ENCODE measurements at regions not wholly inside any gene's neighbourhood (a gene's known extent, or its start where the extent isn't known, plus 50 kb on each side); places are given as distances from the start of the nearest gene placed in this dataset.

GRCh38 chr2:145483854-145484253 lies 963.9 kb upstream of the ZEB2 start:
- Histone ChIP-seq H3K4me3 (ENCODE audit: low read depth, low read length) (no peak overlapping the region), H3K36me3 (ENCODE audit: control insufficient read depth, insufficient read depth, low read length) (no peaks in the 10 kb centered on the region), H3K27me3 (ENCODE audit: control insufficient read depth, insufficient read depth, low read length) (no peaks in the 10 kb centered on the region)
- FAIRE-seq: no peak
- no peak for DNase-seq (ENCODE audit: low read depth)
- TF ChIP-seq CTCF (IDR thresholded peaks at IDR 0.05; ENCODE audit: insufficient read depth, low read length, severe bottlenecking): no peak

- H3K27me3 ChIP-seq (ENCODE audit: control insufficient read depth, insufficient read depth, low read length): no peaks in the 10 kb centered on the region
- H3K36me3 ChIP-seq (ENCODE audit: control insufficient read depth, insufficient read depth, low read length): no peaks in the 10 kb centered on the region
- TF ChIP-seq CTCF (IDR thresholded peaks at IDR 0.05; ENCODE audit: insufficient read depth, low read length, severe bottlenecking): no peak
- no peak for DNase-seq (ENCODE audit: low read depth)
- H3K4me3 ChIP-seq (ENCODE audit: low read depth, low read length): no peak overlapping the region
- FAIRE-seq: no peak
Measured at GRCh38 chr2:145481334-145481922, 961.5 kb upstream of the ZEB2 start.

- H3K27me3 ChIP-seq (ENCODE audit: control insufficient read depth, insufficient read depth, low read length): no peaks in the 10 kb centered on the region
- DNase-seq (ENCODE audit: low read depth): no peak
- no peaks in the 10 kb centered on the region for H3K36me3 ChIP-seq (ENCODE audit: control insufficient read depth, insufficient read depth, low read length)
- no peak for TF ChIP-seq CTCF (IDR thresholded peaks at IDR 0.05; ENCODE audit: insufficient read depth, low read length, severe bottlenecking)
- FAIRE-seq: no peak
- H3K4me3 ChIP-seq (ENCODE audit: low read depth, low read length): no peak overlapping the region
Measured at GRCh38 chr2:145464866-145465265, 944.9 kb upstream of the ZEB2 start.

GRCh38 chr2:145460112-145460511 lies 940.2 kb upstream of the ZEB2 start:
- H3K4me3 ChIP-seq (ENCODE audit: low read depth, low read length): no peak overlapping the region
- H3K27me3 ChIP-seq (ENCODE audit: control insufficient read depth, insufficient read depth, low read length): no peaks in the 10 kb centered on the region
- no peak for DNase-seq (ENCODE audit: low read depth)
- no peaks in the 10 kb centered on the region for H3K36me3 ChIP-seq (ENCODE audit: control insufficient read depth, insufficient read depth, low read length)
- FAIRE-seq: no peak
- no peak for TF ChIP-seq CTCF (IDR thresholded peaks at IDR 0.05; ENCODE audit: insufficient read depth, low read length, severe bottlenecking)

GRCh38 chr2:145431181-145431951 lies 911.4 kb upstream of the ZEB2 start:
- FAIRE-seq (no peak), DNase-seq (ENCODE audit: low read depth) (peak; percentile 42)
- Histone ChIP-seq H3K4me3 (ENCODE audit: low read depth, low read length) (no peak overlapping the region), H3K27me3 (ENCODE audit: control insufficient read depth, insufficient read depth, low read length) (no peaks in the 10 kb centered on the region), H3K36me3 (ENCODE audit: control insufficient read depth, insufficient read depth, low read length) (no peaks in the 10 kb centered on the region)
- TF ChIP-seq CTCF (IDR thresholded peaks at IDR 0.05; ENCODE audit: insufficient read depth, low read length, severe bottlenecking): peak; percentile 42

Data from bronchial epithelial cell (primary cell).